ENCODE measurements at regions not wholly inside any gene's neighbourhood (a gene's known extent, or its start where the extent isn't known, plus 50 kb on each side); places are given as distances from the start of the nearest gene placed in this dataset.

DNA sequence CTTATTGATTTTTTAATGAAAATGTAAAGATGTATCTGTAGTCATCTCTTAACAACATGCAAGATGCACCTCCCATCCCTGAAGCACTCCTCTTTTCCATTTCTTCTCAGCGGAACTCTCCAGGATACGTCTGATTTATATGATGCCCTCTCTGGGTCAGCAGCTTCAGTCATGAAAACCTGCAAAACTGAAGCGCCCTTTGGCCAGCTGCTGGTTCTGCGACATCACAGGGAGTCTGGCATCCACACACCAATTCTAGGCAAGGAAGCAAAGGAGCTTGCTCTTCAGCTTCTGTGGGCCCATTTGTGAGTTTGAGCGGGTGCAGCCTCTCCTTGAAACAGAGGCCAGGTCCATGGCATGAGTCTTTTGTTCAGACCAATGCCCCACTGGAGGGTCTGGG, 1253.3 kb downstream of the TBC1D22A start:
- no peak overlapping the region for H3K4me3 Mint-ChIP-seq
- H3K27ac ChIP-seq (ENCODE audit: low read length in 2 of 2) = no peak overlapping the region
- peaks cover 0 to 15% (median 5%) of the 10 kb centered on the region in 4 experiments for H3K27me3 ChIP-seq (replicated peaks in 1 of 4; ENCODE audit: control extremely low read depth in 1 of 4, control insufficient read depth in 3 of 4, insufficient read depth in 4 of 4, low read length in 3 of 4)
- H3K36me3 ChIP-seq (replicated peaks in 1 of 2; ENCODE audit: control extremely low read depth in 1 of 2, control insufficient read depth in 1 of 2, extremely low read depth in 1 of 2, insufficient read depth in 2 of 2, low read length in 1 of 2) = no peaks in the 10 kb centered on the region
- H3K9me3 Mint-ChIP-seq (ENCODE audit: insufficient read depth) = peaks cover 8% of the 10 kb centered on the region
- H3K4me3 ChIP-seq (ENCODE audit: control extremely low read depth in 1 of 5, extremely low read depth in 1 of 5, insufficient read depth in 1 of 5, low read depth in 2 of 5, low read length in 4 of 5) = no peak overlapping the region
- H3K9me3 ChIP-seq (ENCODE audit: control extremely low read depth in 1 of 3, control insufficient read depth in 2 of 3, insufficient read depth in 1 of 3, low read length in 2 of 3) = peaks cover 0 to 34% (median 11%) of the 10 kb centered on the region in 3 donors
- H3K4me1 ChIP-seq (ENCODE audit: control insufficient read depth in 2 of 2, insufficient read depth in 2 of 2, low read length in 2 of 2) = no peaks in the 10 kb centered on the region
- POLR2A ChIA-PET = no interaction called here
- CTCF ChIA-PET = no interaction called here
- no peak overlapping the region for H3K27ac Mint-ChIP-seq
- H3K4me2 ChIP-seq (replicated peaks; ENCODE audit: low read depth, low read length, poor library complexity, severe bottlenecking) = no peak overlapping the region
- H3K4me1 Mint-ChIP-seq = peaks cover 1% of the 10 kb centered on the region
- no peak overlapping the region for H3K9ac ChIP-seq (ENCODE audit: low read length)
- H3K27me3 Mint-ChIP-seq = peaks cover 42% of the 10 kb centered on the region
- no peaks in the 10 kb centered on the region for H3K79me2 ChIP-seq (ENCODE audit: control insufficient read depth, insufficient read depth, low read length)
- DNase-seq (no peak), ATAC-seq (ENCODE audit: low read depth) (no peak)
- no peak overlapping the region for H2AFZ ChIP-seq (ENCODE audit: insufficient read depth, low read depth, low read length, poor library complexity, severe bottlenecking)
- intact Hi-C loops (cut with micrococcal nuclease) = no loop called here
- 93% methylated on average over 5 of the region's 5 CpGs for WGBS (ENCODE audit: insufficient coverage)
- no peak for TF ChIP-seq EZH2 (IDR thresholded peaks at IDR 0.05; ENCODE audit: borderline replicate concordance, insufficient read depth, low read depth, low read length, poor library complexity, severe bottlenecking)
- TF ChIP-seq, protein P1, sequence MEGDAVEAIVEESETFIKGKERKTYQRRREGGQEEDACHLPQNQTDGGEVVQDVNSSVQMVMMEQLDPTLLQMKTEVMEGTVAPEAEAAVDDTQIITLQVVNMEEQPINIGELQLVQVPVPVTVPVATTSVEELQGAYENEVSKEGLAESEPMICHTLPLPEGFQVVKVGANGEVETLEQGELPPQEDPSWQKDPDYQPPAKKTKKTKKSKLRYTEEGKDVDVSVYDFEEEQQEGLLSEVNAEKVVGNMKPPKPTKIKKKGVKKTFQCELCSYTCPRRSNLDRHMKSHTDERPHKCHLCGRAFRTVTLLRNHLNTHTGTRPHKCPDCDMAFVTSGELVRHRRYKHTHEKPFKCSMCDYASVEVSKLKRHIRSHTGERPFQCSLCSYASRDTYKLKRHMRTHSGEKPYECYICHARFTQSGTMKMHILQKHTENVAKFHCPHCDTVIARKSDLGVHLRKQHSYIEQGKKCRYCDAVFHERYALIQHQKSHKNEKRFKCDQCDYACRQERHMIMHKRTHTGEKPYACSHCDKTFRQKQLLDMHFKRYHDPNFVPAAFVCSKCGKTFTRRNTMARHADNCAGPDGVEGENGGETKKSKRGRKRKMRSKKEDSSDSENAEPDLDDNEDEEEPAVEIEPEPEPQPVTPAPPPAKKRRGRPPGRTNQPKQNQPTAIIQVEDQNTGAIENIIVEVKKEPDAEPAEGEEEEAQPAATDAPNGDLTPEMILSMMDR (IDR thresholded peaks at IDR 0.05) = no peak
- H4K20me1 ChIP-seq (ENCODE audit: control insufficient read depth, insufficient read depth, low read length, poor library complexity, severe bottlenecking) = no peaks in the 10 kb centered on the region

DNA sequence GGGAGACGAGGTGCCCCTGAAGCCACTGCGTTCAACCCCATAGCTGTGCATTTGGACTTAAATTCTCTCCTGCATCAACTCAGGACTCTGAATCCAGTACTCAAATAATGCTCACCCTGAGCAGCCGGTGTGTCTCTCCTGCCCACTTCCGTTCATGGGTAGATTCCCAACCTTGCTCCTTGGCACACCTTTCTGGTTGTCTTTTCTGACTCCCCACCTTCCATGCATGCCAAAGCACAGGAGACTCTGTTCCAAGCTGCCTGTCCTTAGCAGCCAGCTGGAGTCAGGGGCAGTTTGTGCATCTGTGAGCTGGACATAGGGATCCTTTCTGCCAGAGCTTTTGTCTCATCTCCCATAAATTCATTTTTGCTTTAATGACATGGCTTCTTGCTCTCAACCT, 1242.5 kb downstream of the TBC1D22A start:
- DNase-seq = no peak
- ATAC-seq (ENCODE audit: low read depth) = no peak
- no peaks in the 10 kb centered on the region for H3K9me3 Mint-ChIP-seq (ENCODE audit: insufficient read depth)
- Histone ChIP-seq H3K4me2 (replicated peaks; ENCODE audit: low read depth, low read length, poor library complexity, severe bottlenecking) (no peak overlapping the region), H4K20me1 (ENCODE audit: control insufficient read depth, insufficient read depth, low read length, poor library complexity, severe bottlenecking) (no peaks in the 10 kb centered on the region), H3K36me3 (replicated peaks in 1 of 2; ENCODE audit: control extremely low read depth in 1 of 2, control insufficient read depth in 1 of 2, extremely low read depth in 1 of 2, insufficient read depth in 2 of 2, low read length in 1 of 2) (no peaks in the 10 kb centered on the region), H3K27me3 (replicated peaks in 1 of 4; ENCODE audit: control extremely low read depth in 1 of 4, control insufficient read depth in 3 of 4, insufficient read depth in 4 of 4, low read length in 3 of 4) (no peaks in the 10 kb centered on the region), H3K4me3 (ENCODE audit: control extremely low read depth in 1 of 5, extremely low read depth in 1 of 5, insufficient read depth in 1 of 5, low read depth in 2 of 5, low read length in 4 of 5) (no peak overlapping the region), H3K79me2 (ENCODE audit: control insufficient read depth, insufficient read depth, low read length) (no peaks in the 10 kb centered on the region), H2AFZ (ENCODE audit: insufficient read depth, low read depth, low read length, poor library complexity, severe bottlenecking) (no peak overlapping the region), H3K27ac (ENCODE audit: low read length in 2 of 2) (no peak overlapping the region), H3K4me1 (ENCODE audit: control insufficient read depth in 2 of 2, insufficient read depth in 2 of 2, low read length in 2 of 2) (no peaks in the 10 kb centered on the region), H3K9ac (ENCODE audit: low read length) (no peak overlapping the region), H3K9me3 (ENCODE audit: control extremely low read depth in 1 of 3, control insufficient read depth in 2 of 3, insufficient read depth in 1 of 3, low read length in 2 of 3) (no peaks in the 10 kb centered on the region)
- peaks cover 11% of the 10 kb centered on the region for H3K27me3 Mint-ChIP-seq
- 90% methylated on average over 4 of the region's 4 CpGs for WGBS (ENCODE audit: insufficient coverage)
- H3K4me1 Mint-ChIP-seq = no peaks in the 10 kb centered on the region
- TF ChIP-seq EZH2 (IDR thresholded peaks at IDR 0.05; ENCODE audit: borderline replicate concordance, insufficient read depth, low read depth, low read length, poor library complexity, severe bottlenecking) = no peak
- TF ChIP-seq, protein P1 (IDR thresholded peaks at IDR 0.05) = no peak
- ChIA-PET POLR2A (no interaction called here), CTCF (no interaction called here)
- H3K4me3 Mint-ChIP-seq = no peak overlapping the region
- H3K27ac Mint-ChIP-seq = peak overlapping the region; percentile 24
- intact Hi-C loops (cut with micrococcal nuclease) = no loop called here
